ENCODE measurements at regions not wholly inside any gene's neighbourhood (a gene's known extent, or its start where the extent isn't known, plus 50 kb on each side); places are given as distances from the start of the nearest gene placed in this dataset.
"Not testable (repeated sequence)": the region's sequence is repeated elsewhere in the genome, so short reads cannot be mapped to it uniquely, and the experiment has no call there.

DNA sequence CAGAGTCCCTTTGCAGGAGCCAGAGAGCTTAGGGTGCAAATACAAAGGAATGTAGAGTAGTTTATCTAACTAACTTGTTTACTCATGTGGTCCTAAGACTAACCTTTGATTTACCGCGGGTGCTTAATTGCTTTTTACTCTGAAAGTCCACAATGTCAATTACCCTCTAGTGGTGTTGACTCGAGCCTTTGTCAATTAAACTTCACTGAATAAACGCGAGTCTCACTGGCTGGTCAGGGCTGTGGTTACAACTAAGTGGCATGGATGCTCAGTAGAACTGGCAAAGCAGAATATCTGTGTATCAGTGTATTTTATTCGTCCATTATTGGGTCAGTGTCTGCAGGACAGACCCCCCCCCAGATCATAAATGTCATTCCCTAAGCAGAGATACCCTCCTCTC is 181.7 kb downstream of the OR4C45 start:
- ATAC-seq (no peak), DNase-seq (no peak)
- no peaks in the 10 kb centered on the region for H3K9me3 ChIP-seq
- H3K27me3 ChIP-seq: no peaks in the 10 kb centered on the region
- H3K4me1 ChIP-seq: no peaks in the 10 kb centered on the region
- H3K4me3 ChIP-seq: no peak overlapping the region
- TF ChIP-seq, protein P1, sequence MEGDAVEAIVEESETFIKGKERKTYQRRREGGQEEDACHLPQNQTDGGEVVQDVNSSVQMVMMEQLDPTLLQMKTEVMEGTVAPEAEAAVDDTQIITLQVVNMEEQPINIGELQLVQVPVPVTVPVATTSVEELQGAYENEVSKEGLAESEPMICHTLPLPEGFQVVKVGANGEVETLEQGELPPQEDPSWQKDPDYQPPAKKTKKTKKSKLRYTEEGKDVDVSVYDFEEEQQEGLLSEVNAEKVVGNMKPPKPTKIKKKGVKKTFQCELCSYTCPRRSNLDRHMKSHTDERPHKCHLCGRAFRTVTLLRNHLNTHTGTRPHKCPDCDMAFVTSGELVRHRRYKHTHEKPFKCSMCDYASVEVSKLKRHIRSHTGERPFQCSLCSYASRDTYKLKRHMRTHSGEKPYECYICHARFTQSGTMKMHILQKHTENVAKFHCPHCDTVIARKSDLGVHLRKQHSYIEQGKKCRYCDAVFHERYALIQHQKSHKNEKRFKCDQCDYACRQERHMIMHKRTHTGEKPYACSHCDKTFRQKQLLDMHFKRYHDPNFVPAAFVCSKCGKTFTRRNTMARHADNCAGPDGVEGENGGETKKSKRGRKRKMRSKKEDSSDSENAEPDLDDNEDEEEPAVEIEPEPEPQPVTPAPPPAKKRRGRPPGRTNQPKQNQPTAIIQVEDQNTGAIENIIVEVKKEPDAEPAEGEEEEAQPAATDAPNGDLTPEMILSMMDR (IDR thresholded peaks at IDR 0.05): no peak
- intact Hi-C loops (cut with DNase I): no loop called here
- H3K27ac ChIP-seq: no peak overlapping the region
- 27 to 40% methylated on average over 6 of the region's 6 CpGs for WGBS, 2 donors
- H3K36me3 ChIP-seq (replicated peaks in 1 of 2; ENCODE audit: insufficient read depth in 1 of 2, low read depth in 2 of 2): no peaks in the 10 kb centered on the region

DNA sequence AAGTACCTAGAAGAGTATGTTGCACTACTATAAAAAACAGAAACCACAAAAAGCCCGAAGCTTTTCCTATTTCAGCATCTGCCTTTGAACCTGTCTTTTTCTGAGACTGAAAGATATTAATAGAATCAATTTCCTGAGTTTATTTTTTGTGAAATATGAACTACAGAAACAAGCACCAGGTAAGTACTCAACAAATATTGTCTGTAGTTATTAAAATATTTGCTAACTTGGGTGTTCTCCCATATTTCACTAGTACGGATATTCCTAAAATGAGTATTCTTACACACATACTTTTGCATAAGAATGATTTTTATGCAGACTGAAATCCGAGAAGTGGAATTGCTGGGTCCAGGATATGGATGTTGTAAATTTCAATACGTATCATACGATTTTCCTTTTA is 188.0 kb downstream of the OR4C45 start:
- ATAC-seq (no peak), DNase-seq (no peak)
- 42 to 52% methylated on average over 5 of the region's 5 CpGs for WGBS, 2 donors
- Histone ChIP-seq H3K4me1 (no peaks in the 10 kb centered on the region), H3K27me3 (no peaks in the 10 kb centered on the region), H3K27ac (no peak overlapping the region), H3K9me3 (no peaks in the 10 kb centered on the region), H3K4me3 (no peak overlapping the region), H3K36me3 (replicated peaks in 1 of 2; ENCODE audit: insufficient read depth in 1 of 2, low read depth in 2 of 2) (no peaks in the 10 kb centered on the region)
- intact Hi-C loops (cut with DNase I): no loop called here
- TF ChIP-seq, protein P1 (IDR thresholded peaks at IDR 0.05): no peak
- TF ChIP-seq POLR2A (IDR thresholded peaks at IDR 0.05): no peak

DNA sequence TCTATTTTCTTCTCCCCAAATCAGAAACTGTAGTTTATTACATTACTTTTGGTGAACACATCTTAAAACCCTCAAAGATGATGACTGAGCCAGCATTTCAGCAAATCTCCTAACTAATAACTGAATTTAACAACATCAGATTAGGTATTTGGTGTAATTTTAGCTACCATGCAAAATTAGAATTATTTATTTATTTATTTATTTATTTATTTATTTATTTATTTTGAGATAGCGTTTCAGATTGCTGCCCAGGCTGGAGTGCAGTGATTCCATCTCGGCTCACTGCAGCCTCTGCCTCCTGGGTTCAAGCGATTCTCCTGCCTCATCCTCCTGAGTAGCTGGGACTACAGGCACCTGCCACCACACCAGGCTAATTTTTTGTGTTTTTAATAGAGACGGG is 205.7 kb downstream of the OR4C45 start:
- intact Hi-C loops (cut with DNase I); DNase-seq; H3K4me3 ChIP-seq; ATAC-seq; H3K27ac ChIP-seq; H3K4me1 ChIP-seq; H3K9me3 ChIP-seq; H3K36me3 ChIP-seq (replicated peaks in 1 of 2; ENCODE audit: insufficient read depth in 1 of 2, low read depth in 2 of 2); H3K27me3 ChIP-seq: not testable (repeated sequence)
- WGBS, 2 donors: 57 to 71% methylated on average over 4 of the region's 4 CpGs

DNA sequence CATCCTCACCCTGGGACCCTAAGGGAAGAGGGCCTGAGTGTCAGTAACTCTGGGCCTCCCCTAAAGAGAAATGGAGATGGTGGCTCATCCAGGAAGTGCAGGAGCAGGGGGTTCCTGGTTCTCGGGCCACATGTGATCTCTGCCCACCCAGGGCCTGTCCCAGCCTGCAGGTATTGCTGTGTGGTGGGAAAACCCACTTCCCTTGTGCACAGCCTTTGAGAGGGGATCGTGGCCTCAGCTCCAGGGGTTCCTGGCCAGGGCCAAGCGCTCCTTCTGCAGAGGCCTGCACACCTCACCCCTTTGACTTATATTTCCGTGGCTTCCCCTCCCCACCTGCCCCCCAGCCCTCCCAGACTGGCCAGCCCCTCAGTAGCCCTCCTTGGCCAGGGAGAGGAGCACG is 213.5 kb downstream of the OR4C45 start:
- WGBS, 2 donors: 57 to 60% methylated on average over 4 to 5 of the region's 5 CpGs
- H3K36me3 ChIP-seq (replicated peaks in 1 of 2; ENCODE audit: insufficient read depth in 1 of 2, low read depth in 2 of 2): no peaks in the 10 kb centered on the region
- no peaks in the 10 kb centered on the region for H3K9me3 ChIP-seq
- H3K27me3 ChIP-seq: no peaks in the 10 kb centered on the region
- no peak overlapping the region for H3K27ac ChIP-seq
- DNase-seq (no peak), ATAC-seq (no peak)
- intact Hi-C loops (cut with DNase I): no loop called here
- TF ChIP-seq POLR2A (IDR thresholded peaks at IDR 0.05): no peak
- no peak overlapping the region for H3K4me3 ChIP-seq
- H3K4me1 ChIP-seq: no peaks in the 10 kb centered on the region

DNA sequence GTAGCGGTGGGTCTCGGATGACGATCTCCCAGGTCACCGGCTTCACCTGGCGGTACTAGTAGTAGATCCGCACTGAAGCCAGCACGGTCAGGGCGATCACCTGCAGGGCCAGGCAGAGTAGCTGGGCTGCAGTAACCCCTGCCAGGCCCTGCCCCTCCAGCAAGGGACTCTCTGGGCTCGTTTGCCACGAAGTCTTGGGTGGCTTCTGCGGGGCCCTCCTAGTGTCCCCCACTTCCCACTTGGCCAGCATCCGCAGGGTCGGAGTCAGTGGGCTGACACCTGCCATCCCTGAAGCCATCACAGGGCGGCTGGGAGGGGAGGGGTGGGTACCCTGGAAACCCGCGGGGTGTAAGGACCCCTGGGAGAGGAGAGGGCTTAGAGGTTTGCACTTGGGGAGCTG is 214.0 kb downstream of the OR4C45 start:
- 76 to 83% methylated on average over 8 to 13 of the region's 16 CpGs for WGBS, 2 donors
- no peak for DNase-seq
- Histone ChIP-seq H3K27ac (no peak overlapping the region), H3K9me3 (no peaks in the 10 kb centered on the region), H3K36me3 (replicated peaks in 1 of 2; ENCODE audit: insufficient read depth in 1 of 2, low read depth in 2 of 2) (no peaks in the 10 kb centered on the region), H3K4me3 (no peak overlapping the region), H3K4me1 (no peaks in the 10 kb centered on the region), H3K27me3 (no peaks in the 10 kb centered on the region)
- intact Hi-C loops (cut with DNase I): no loop called here
- no peak for ATAC-seq
- TF ChIP-seq, protein P1 (IDR thresholded peaks at IDR 0.05): no peak

DNA sequence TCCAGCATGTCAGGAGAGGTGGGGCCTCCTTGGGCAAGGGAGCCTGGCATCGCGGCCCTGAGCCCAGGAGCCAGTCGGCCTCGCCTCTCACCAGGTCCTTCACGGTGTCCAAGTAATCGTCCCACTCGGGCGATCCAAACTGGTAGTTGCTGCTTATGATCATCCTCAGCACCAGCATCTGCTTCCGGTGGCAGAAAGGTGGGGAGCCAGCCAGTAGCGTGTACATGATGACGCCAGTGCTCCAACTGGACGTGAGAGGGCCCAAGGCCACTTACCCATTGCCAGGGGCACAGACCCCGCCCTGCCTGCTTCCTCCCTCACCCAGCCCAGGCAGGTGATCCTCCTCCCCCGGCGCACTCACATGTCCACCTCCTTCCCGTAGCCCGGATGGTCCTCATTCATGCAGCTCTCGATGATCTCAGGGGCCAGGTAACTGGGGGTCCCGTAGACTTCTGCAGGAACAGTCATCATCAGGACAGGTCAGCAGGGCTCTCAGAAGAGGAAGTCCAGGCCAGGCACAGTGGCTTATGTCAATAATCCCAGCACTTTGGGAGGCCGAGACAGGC is 214.7 kb downstream of the OR4C45 start:
- intact Hi-C loops (cut with DNase I): no loop called here
- TF ChIP-seq POLR2A (IDR thresholded peaks at IDR 0.05): no peak
- TF ChIP-seq, protein P1 (IDR thresholded peaks at IDR 0.05): no peak
- ATAC-seq (no peak), DNase-seq (no peak)
- WGBS, 2 donors: 82 to 95% methylated on average over 7 to 20 of the region's 20 CpGs
- no peak overlapping the region for H3K27ac ChIP-seq
- no peaks in the 10 kb centered on the region for H3K4me1 ChIP-seq
- H3K9me3 ChIP-seq: no peaks in the 10 kb centered on the region
- no peak overlapping the region for H3K4me3 ChIP-seq
- H3K27me3 ChIP-seq: no peaks in the 10 kb centered on the region
- no peaks in the 10 kb centered on the region for H3K36me3 ChIP-seq (replicated peaks in 1 of 2; ENCODE audit: insufficient read depth in 1 of 2, low read depth in 2 of 2)

Data from body of pancreas (tissue), 4 donors.